ENCODE measurements at regions not wholly inside any gene's neighbourhood (a gene's known extent, or its start where the extent isn't known, plus 50 kb on each side); places are given as distances from the start of the nearest gene placed in this dataset.
"Not testable (repeated sequence)": the region's sequence is repeated elsewhere in the genome, so short reads cannot be mapped to it uniquely, and the experiment has no call there.

GRCh38 chr3:66642484-66642883 is 141.7 kb upstream of the LRIG1 start:
- Histone ChIP-seq H3K27ac (no peak overlapping the region), H3K4me3 (no peak overlapping the region)
- no peak for TF ChIP-seq CTCF (IDR thresholded peaks at IDR 0.05)
- no peak for DNase-seq (ENCODE audit: low spot score)

- TF ChIP-seq CTCF (IDR thresholded peaks at IDR 0.05): no peak
- no peak for DNase-seq (ENCODE audit: low spot score)
Measured at GRCh38 chr3:66644549-66644948, 143.7 kb upstream of the LRIG1 start.

GRCh38 chr3:66648975-66649374 is 148.2 kb upstream of the LRIG1 start:
- H3K4me3 ChIP-seq: no peak overlapping the region
- no peak for TF ChIP-seq CTCF (IDR thresholded peaks at IDR 0.05)
- H3K27ac ChIP-seq: no peak overlapping the region
- no peak for DNase-seq (ENCODE audit: low spot score)

More at GRCh38 chr3:66644549-66644948, 143.7 kb upstream of the LRIG1 start:
- H3K27ac ChIP-seq: no peak overlapping the region
- H3K4me3 ChIP-seq: no peak overlapping the region

- DNase-seq (ENCODE audit: low spot score); H3K4me3 ChIP-seq; H3K27ac ChIP-seq: not testable (repeated sequence)
Measured at GRCh38 chr3:66651520-66651919, 150.7 kb upstream of the LRIG1 start.

- not testable (repeated sequence) for H3K4me3 ChIP-seq; H3K27ac ChIP-seq; DNase-seq (ENCODE audit: low spot score)
Measured at GRCh38 chr3:66652100-66652499, 151.3 kb upstream of the LRIG1 start.

- TF ChIP-seq CTCF (IDR thresholded peaks at IDR 0.05): no peak
- Histone ChIP-seq H3K27ac (no peak overlapping the region), H3K4me3 (no peak overlapping the region)
- DNase-seq (ENCODE audit: low spot score): no peak
Measured at GRCh38 chr3:66655044-66655443, 154.2 kb upstream of the LRIG1 start.

- Histone ChIP-seq H3K4me3 (no peak overlapping the region), H3K27ac (no peak overlapping the region)
- no peak for TF ChIP-seq CTCF (IDR thresholded peaks at IDR 0.05)
- DNase-seq (ENCODE audit: low spot score): no peak
Measured at GRCh38 chr3:66655671-66656070, 154.8 kb upstream of the LRIG1 start.

- DNase-seq (ENCODE audit: low spot score): no peak
- Histone ChIP-seq H3K27ac (no peak overlapping the region), H3K4me3 (no peak overlapping the region)
- no peak for TF ChIP-seq CTCF (IDR thresholded peaks at IDR 0.05)
Measured at GRCh38 chr3:66656609-66657008, 155.8 kb upstream of the LRIG1 start.
